ENCODE measurements at regions not wholly inside any gene's neighbourhood (a gene's known extent, or its start where the extent isn't known, plus 50 kb on each side); places are given as distances from the start of the nearest gene placed in this dataset.
"Not testable (repeated sequence)": the region's sequence is repeated elsewhere in the genome, so short reads cannot be mapped to it uniquely, and the experiment has no call there.

DNA sequence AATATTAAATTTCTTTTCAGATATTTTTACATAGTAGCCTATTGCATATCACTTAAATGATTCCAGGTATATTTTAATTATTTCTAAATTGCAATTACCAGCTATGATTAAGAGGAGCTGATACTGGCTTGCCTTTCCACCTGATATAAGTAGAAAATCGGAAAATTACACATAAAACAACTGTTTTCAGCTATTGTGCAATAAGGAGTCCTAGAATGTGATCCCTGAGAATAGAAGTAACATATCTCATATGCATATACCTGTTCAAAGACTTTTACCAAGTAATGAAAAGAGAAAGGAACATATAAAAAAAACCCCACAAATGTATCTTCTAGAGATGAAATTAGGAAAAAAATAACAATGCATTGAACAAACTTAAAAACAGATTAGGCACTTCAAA lies 1354.6 kb upstream of the PCDH9 start:
- Histone ChIP-seq H3K27ac (ENCODE audit: low read depth) (no peak overlapping the region), H3K4me1 (ENCODE audit: insufficient read depth) (no peaks in the 10 kb centered on the region), H3K36me3 (ENCODE audit: insufficient read depth) (no peaks in the 10 kb centered on the region), H3K4me3 (ENCODE audit: low read depth, low read length) (no peak overlapping the region)
- WGBS, result 46% methylated on average over 1 of the region's 1 CpG
- DNase-seq (ENCODE audit: extremely low spot score), result no peak

- Histone ChIP-seq H3K27ac (ENCODE audit: low read depth) (no peak overlapping the region), H3K36me3 (ENCODE audit: insufficient read depth) (no peaks in the 10 kb centered on the region), H3K4me3 (ENCODE audit: low read depth, low read length) (no peak overlapping the region), H3K4me1 (ENCODE audit: insufficient read depth) (no peaks in the 10 kb centered on the region)
- 95% methylated on average over 1 of the region's 1 CpG for WGBS
- DNase-seq (ENCODE audit: extremely low spot score), result no peak
These were observed 1343.9 kb upstream of the PCDH9 start for GRCh38 chr13:68574053-68574452.

- Histone ChIP-seq H3K36me3 (ENCODE audit: insufficient read depth) (no peaks in the 10 kb centered on the region), H3K4me1 (ENCODE audit: insufficient read depth) (no peaks in the 10 kb centered on the region), H3K4me3 (ENCODE audit: low read depth, low read length) (no peak overlapping the region), H3K27ac (ENCODE audit: low read depth) (no peak overlapping the region)
- 87% methylated on average over 5 of the region's 5 CpGs for WGBS
- DNase-seq (ENCODE audit: extremely low spot score), result no peak
These were observed 1321.8 kb upstream of the PCDH9 start for GRCh38 chr13:68551701-68552522.

DNA sequence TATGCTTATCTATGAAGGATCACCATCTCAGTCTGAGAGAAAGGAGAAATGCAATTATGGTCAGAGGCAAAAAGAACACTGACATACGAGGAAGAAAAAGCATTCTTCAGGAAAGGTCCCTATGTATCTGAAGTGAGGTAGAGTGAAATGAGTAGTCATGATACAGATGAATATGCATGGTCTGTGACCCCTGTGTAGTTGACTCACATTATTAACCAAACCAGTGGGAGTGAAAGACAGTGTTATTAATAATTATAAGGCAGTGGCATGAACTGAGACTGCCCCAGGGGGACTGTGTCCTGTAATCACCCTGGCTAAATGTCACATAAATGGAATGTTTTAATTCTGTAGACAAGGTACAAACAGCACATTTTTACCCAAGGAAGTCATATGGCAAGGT lies 1320.2 kb upstream of the PCDH9 start:
- Histone ChIP-seq H3K27ac (ENCODE audit: low read depth) (no peak overlapping the region), H3K4me3 (ENCODE audit: low read depth, low read length) (no peak overlapping the region), H3K4me1 (ENCODE audit: insufficient read depth) (no peaks in the 10 kb centered on the region), H3K36me3 (ENCODE audit: insufficient read depth) (no peaks in the 10 kb centered on the region)
- WGBS, result 67% methylated on average over 1 of the region's 1 CpG
- no peak for DNase-seq (ENCODE audit: extremely low spot score)

DNA sequence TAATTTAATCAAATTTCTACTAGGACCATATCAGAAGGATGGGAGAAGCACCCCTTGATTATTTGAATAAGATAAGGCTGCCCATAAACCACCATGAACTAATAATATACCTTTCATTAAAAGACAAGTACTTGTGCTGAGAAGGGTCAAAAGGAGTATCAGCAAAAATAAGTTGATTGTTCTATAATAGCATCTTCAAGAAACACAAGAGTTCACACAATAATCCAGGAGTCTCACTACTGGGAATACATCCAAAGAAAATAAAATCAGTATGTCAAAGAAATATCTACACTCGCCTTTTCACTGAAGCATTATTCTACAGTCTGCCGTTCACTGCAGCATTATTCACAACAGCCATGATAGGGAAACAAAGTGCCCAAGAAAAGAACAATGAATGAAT lies 1310.1 kb upstream of the PCDH9 start:
- H3K27ac ChIP-seq (ENCODE audit: low read depth), result no peak overlapping the region
- WGBS, result 48% methylated on average over 2 of the region's 2 CpGs
- H3K4me3 ChIP-seq (ENCODE audit: low read depth, low read length), result no peak overlapping the region
- DNase-seq (ENCODE audit: extremely low spot score), result no peak
- no peaks in the 10 kb centered on the region for H3K36me3 ChIP-seq (ENCODE audit: insufficient read depth)
- no peaks in the 10 kb centered on the region for H3K4me1 ChIP-seq (ENCODE audit: insufficient read depth)

- Histone ChIP-seq H3K4me3 (ENCODE audit: low read depth, low read length) (no peak overlapping the region), H3K36me3 (ENCODE audit: insufficient read depth) (no peaks in the 10 kb centered on the region), H3K27ac (ENCODE audit: low read depth) (no peak overlapping the region), H3K4me1 (ENCODE audit: insufficient read depth) (no peaks in the 10 kb centered on the region)
- no peak for DNase-seq (ENCODE audit: extremely low spot score)
- 98% methylated on average over 1 of the region's 1 CpG for WGBS
These were observed 1305.2 kb upstream of the PCDH9 start for GRCh38 chr13:68535329-68535728.

GRCh38 chr13:68527167-68527566 lies 1297.0 kb upstream of the PCDH9 start:
- 70% methylated on average over 1 of the region's 1 CpG for WGBS
- DNase-seq (ENCODE audit: extremely low spot score); H3K4me1 ChIP-seq (ENCODE audit: insufficient read depth); H3K4me3 ChIP-seq (ENCODE audit: low read depth, low read length); H3K36me3 ChIP-seq (ENCODE audit: insufficient read depth); H3K27ac ChIP-seq (ENCODE audit: low read depth): not testable (repeated sequence)

GRCh38 chr13:68523838-68524424 lies 1293.8 kb upstream of the PCDH9 start:
- no peak overlapping the region for H3K27ac ChIP-seq (ENCODE audit: low read depth)
- no peak for DNase-seq (ENCODE audit: extremely low spot score)
- no peak overlapping the region for H3K4me3 ChIP-seq (ENCODE audit: low read depth, low read length)
- WGBS, result 94% methylated on average over 30 of the region's 30 CpGs
- no peaks in the 10 kb centered on the region for H3K4me1 ChIP-seq (ENCODE audit: insufficient read depth)
- H3K36me3 ChIP-seq (ENCODE audit: insufficient read depth), result no peaks in the 10 kb centered on the region

DNA sequence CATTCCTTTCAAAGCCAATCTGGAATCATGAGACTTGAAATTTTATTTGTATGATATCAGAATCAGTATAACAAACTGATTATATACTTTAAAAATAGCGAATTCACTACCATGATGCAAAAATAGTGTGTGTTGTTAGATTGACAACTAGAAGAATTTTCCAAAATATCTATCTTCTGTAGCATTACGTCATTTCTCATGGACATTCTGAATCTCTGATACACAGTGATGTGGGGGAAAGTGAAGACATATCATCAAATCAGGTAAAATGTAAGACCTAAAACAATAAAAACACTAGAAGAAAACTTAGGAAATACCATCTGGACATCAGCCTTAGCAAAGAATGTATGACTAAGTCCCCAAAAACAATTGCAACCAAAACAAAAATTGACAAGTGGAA lies 1292.0 kb upstream of the PCDH9 start:
- no peak for DNase-seq (ENCODE audit: extremely low spot score)
- no peak overlapping the region for H3K27ac ChIP-seq (ENCODE audit: low read depth)
- no peaks in the 10 kb centered on the region for H3K36me3 ChIP-seq (ENCODE audit: insufficient read depth)
- no peaks in the 10 kb centered on the region for H3K4me1 ChIP-seq (ENCODE audit: insufficient read depth)
- no peak overlapping the region for H3K4me3 ChIP-seq (ENCODE audit: low read depth, low read length)
- 69% methylated on average over 2 of the region's 2 CpGs for WGBS

GRCh38 chr13:68509734-68510621 lies 1279.8 kb upstream of the PCDH9 start:
- Histone ChIP-seq H3K4me1 (ENCODE audit: insufficient read depth) (no peaks in the 10 kb centered on the region), H3K36me3 (ENCODE audit: insufficient read depth) (no peaks in the 10 kb centered on the region), H3K27ac (ENCODE audit: low read depth) (no peak overlapping the region), H3K4me3 (ENCODE audit: low read depth, low read length) (no peak overlapping the region)
- 86% methylated on average over 4 of the region's 4 CpGs for WGBS
- DNase-seq (ENCODE audit: extremely low spot score), result no peak

- no peaks in the 10 kb centered on the region for H3K36me3 ChIP-seq (ENCODE audit: insufficient read depth)
- DNase-seq (ENCODE audit: extremely low spot score), result no peak
- no peaks in the 10 kb centered on the region for H3K4me1 ChIP-seq (ENCODE audit: insufficient read depth)
- H3K4me3 ChIP-seq (ENCODE audit: low read depth, low read length), result no peak overlapping the region
- no peak overlapping the region for H3K27ac ChIP-seq (ENCODE audit: low read depth)
- WGBS, result 68% methylated on average over 8 of the region's 8 CpGs
These were observed 1276.9 kb upstream of the PCDH9 start for GRCh38 chr13:68506888-68507551.

GRCh38 chr13:68490594-68490993 lies 1260.5 kb upstream of the PCDH9 start:
- Histone ChIP-seq H3K27ac (ENCODE audit: low read depth) (no peak overlapping the region), H3K36me3 (ENCODE audit: insufficient read depth) (no peaks in the 10 kb centered on the region), H3K4me3 (ENCODE audit: low read depth, low read length) (no peak overlapping the region), H3K4me1 (ENCODE audit: insufficient read depth) (no peaks in the 10 kb centered on the region)
- DNase-seq (ENCODE audit: extremely low spot score), result no peak
- 30% methylated on average over 4 of the region's 4 CpGs for WGBS

DNA sequence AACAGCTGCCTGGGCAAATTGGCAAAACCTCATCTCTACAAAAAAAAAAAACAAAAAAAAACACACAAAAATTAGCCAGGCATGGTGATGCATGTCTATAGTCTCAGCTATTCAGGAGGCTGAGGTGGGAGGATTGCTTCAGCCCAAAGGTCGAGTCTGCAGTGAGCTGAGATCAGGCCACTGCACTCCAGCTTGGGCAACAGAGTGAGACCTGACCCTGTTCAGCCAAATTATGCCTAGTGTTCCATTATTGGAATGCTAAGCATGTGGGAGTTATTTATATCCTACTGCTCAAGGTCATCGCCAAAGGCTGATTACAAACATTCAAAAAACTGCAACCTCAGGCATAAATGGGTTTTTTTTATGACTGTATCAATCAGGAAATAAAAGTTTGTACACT lies 1251.0 kb upstream of the PCDH9 start:
- H3K4me1 ChIP-seq (ENCODE audit: insufficient read depth), result no peaks in the 10 kb centered on the region
- H3K27ac ChIP-seq (ENCODE audit: low read depth), result no peak overlapping the region
- no peak overlapping the region for H3K4me3 ChIP-seq (ENCODE audit: low read depth, low read length)
- DNase-seq (ENCODE audit: extremely low spot score), result no peak
- no peaks in the 10 kb centered on the region for H3K36me3 ChIP-seq (ENCODE audit: insufficient read depth)
- WGBS, result 63% methylated on average over 2 of the region's 2 CpGs

Measured in urinary bladder (tissue), 3 donors.